ENCODE measurements at regions not wholly inside any gene's neighbourhood (a gene's known extent, or its start where the extent isn't known, plus 50 kb on each side); places are given as distances from the start of the nearest gene placed in this dataset.

- CTCF ChIA-PET = no interaction called here
- Mint-ChIP-seq H3K4me1 (no peaks in the 10 kb centered on the region), H3K4me3 (no peak overlapping the region)
These were observed 151.3 kb downstream of the CYSLTR2 start for GRCh38 chr13:48804821-48805601.

DNA sequence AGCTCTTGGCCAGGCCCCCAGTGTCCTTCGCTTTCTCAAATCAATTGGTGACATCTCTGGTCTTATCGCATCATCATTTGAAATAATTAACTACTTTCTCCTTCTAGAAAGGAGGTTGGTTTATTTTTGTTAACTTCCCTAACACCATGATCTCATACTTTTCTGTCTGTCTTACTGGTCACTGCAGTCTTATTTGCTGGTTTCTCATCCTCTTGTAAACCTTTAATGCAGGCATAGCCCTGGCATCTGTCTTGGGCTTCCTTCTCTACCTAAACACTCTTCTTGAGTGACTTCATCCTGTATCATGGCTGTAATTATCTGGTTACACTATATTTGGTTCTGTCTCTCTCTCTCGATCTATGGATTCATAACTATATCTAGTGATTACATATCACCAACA lies 152.8 kb downstream of the CYSLTR2 start:
- intact Hi-C loops (cut with micrococcal nuclease) = no loop called here
- Mint-ChIP-seq H3K36me3 (ENCODE audit: low read depth) (no peaks in the 10 kb centered on the region), H3K4me1 (no peaks in the 10 kb centered on the region), H3K9me3 (no peaks in the 10 kb centered on the region), H3K4me3 (no peak overlapping the region), H3K27me3 (peaks cover 2% of the 10 kb centered on the region), H3K27ac (no peak overlapping the region)
- CTCF ChIA-PET = no interaction called here
- no peak for ATAC-seq (ENCODE audit: low read depth)
- TF ChIP-seq, protein P1, sequence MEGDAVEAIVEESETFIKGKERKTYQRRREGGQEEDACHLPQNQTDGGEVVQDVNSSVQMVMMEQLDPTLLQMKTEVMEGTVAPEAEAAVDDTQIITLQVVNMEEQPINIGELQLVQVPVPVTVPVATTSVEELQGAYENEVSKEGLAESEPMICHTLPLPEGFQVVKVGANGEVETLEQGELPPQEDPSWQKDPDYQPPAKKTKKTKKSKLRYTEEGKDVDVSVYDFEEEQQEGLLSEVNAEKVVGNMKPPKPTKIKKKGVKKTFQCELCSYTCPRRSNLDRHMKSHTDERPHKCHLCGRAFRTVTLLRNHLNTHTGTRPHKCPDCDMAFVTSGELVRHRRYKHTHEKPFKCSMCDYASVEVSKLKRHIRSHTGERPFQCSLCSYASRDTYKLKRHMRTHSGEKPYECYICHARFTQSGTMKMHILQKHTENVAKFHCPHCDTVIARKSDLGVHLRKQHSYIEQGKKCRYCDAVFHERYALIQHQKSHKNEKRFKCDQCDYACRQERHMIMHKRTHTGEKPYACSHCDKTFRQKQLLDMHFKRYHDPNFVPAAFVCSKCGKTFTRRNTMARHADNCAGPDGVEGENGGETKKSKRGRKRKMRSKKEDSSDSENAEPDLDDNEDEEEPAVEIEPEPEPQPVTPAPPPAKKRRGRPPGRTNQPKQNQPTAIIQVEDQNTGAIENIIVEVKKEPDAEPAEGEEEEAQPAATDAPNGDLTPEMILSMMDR (IDR thresholded peaks at IDR 0.05) = no peak
- no peak for DNase-seq
- POLR2A ChIA-PET = no interaction called here

More at GRCh38 chr13:48804821-48805601, 151.3 kb downstream of the CYSLTR2 start:
- no peak for ATAC-seq (ENCODE audit: low read depth)
- no peak overlapping the region for H3K27ac Mint-ChIP-seq
- POLR2A ChIA-PET = no interaction called here
- no peak for DNase-seq
- TF ChIP-seq, protein P1 (IDR thresholded peaks at IDR 0.05) = no peak
- H3K9me3 Mint-ChIP-seq = no peaks in the 10 kb centered on the region
- H3K36me3 Mint-ChIP-seq (ENCODE audit: low read depth) = no peaks in the 10 kb centered on the region
- intact Hi-C loops (cut with micrococcal nuclease) = no loop called here
- no peaks in the 10 kb centered on the region for H3K27me3 Mint-ChIP-seq

- no peaks in the 10 kb centered on the region for H3K36me3 Mint-ChIP-seq (ENCODE audit: low read depth)
- no peaks in the 10 kb centered on the region for H3K4me1 Mint-ChIP-seq
- ChIA-PET CTCF (no interaction called here), POLR2A (no interaction called here)
- H3K9me3 Mint-ChIP-seq = peaks cover 2% of the 10 kb centered on the region
- TF ChIP-seq, protein P1 (IDR thresholded peaks at IDR 0.05) = no peak
- ATAC-seq (ENCODE audit: low read depth) = no peak
- DNase-seq = no peak
- intact Hi-C loops (cut with micrococcal nuclease) = no loop called here
- H3K27ac Mint-ChIP-seq = no peak overlapping the region
- H3K27me3 Mint-ChIP-seq = peaks cover 12% of the 10 kb centered on the region
- no peak overlapping the region for H3K4me3 Mint-ChIP-seq
These were observed 155.0 kb downstream of the CYSLTR2 start for GRCh38 chr13:48808683-48809082.

GRCh38 chr13:48810013-48810412 lies 156.3 kb downstream of the CYSLTR2 start:
- no peaks in the 10 kb centered on the region for H3K36me3 Mint-ChIP-seq (ENCODE audit: low read depth)
- intact Hi-C loops (cut with micrococcal nuclease) = no loop called here
- TF ChIP-seq, protein P1 (IDR thresholded peaks at IDR 0.05) = no peak
- no peaks in the 10 kb centered on the region for H3K4me1 Mint-ChIP-seq
- H3K9me3 Mint-ChIP-seq = peaks cover 2% of the 10 kb centered on the region
- no peak for ATAC-seq (ENCODE audit: low read depth)
- H3K4me3 Mint-ChIP-seq = no peak overlapping the region
- no peak for DNase-seq
- H3K27me3 Mint-ChIP-seq = peaks cover 12% of the 10 kb centered on the region
- H3K27ac Mint-ChIP-seq = no peak overlapping the region
- CTCF ChIA-PET = no interaction called here
- POLR2A ChIA-PET = no interaction called here

GRCh38 chr13:48813518-48813917 lies 159.8 kb downstream of the CYSLTR2 start:
- ATAC-seq (ENCODE audit: low read depth) = no peak
- H3K27me3 Mint-ChIP-seq = peaks cover 12% of the 10 kb centered on the region
- H3K36me3 Mint-ChIP-seq (ENCODE audit: low read depth) = no peaks in the 10 kb centered on the region
- H3K9me3 Mint-ChIP-seq = peaks cover 2% of the 10 kb centered on the region
- TF ChIP-seq, protein P1 (IDR thresholded peaks at IDR 0.05) = no peak
- ChIA-PET CTCF (no interaction called here), POLR2A (no interaction called here)
- peaks cover 3% of the 10 kb centered on the region for H3K4me1 Mint-ChIP-seq
- no peak for DNase-seq
- H3K27ac Mint-ChIP-seq = no peak overlapping the region
- intact Hi-C loops (cut with micrococcal nuclease) = no loop called here
- no peak overlapping the region for H3K4me3 Mint-ChIP-seq

Data from activated B cell treated with CpG ODN at 0.5 μM for 24 hours (primary cell).